GM12864 (cell line): ENCODE measurements at regions not wholly inside any gene's neighbourhood (a gene's known extent, or its start where the extent isn't known, plus 50 kb on each side); places are given as distances from the start of the nearest gene placed in this dataset.
A peak's percentile ranks its signal among the peaks of the same experiment; 100 is the strongest.

Source experiments
- DNase-seq: peaks from one replicate; pipeline ENCODE4 v3.0.0-alpha.2; 2011; ENCODE audit warnings: low read depth
- H3K4me3 ChIP-seq: 2 replicates; pipeline ENCODE4 v1.5.1; 2011; ENCODE audit warnings: mild to moderate bottlenecking, low read depth, low read length, control low read depth
- TF ChIP-seq, protein P1 (sequence below): IDR thresholded peaks from 2 replicates; pipeline ENCODE4 v1.5.1; 2011; ENCODE audit warnings: low read depth, mild to moderate bottlenecking, moderate library complexity, low read length, control low read depth, inconsistent platforms; ENCODE audit errors: missing control alignments

DNA sequence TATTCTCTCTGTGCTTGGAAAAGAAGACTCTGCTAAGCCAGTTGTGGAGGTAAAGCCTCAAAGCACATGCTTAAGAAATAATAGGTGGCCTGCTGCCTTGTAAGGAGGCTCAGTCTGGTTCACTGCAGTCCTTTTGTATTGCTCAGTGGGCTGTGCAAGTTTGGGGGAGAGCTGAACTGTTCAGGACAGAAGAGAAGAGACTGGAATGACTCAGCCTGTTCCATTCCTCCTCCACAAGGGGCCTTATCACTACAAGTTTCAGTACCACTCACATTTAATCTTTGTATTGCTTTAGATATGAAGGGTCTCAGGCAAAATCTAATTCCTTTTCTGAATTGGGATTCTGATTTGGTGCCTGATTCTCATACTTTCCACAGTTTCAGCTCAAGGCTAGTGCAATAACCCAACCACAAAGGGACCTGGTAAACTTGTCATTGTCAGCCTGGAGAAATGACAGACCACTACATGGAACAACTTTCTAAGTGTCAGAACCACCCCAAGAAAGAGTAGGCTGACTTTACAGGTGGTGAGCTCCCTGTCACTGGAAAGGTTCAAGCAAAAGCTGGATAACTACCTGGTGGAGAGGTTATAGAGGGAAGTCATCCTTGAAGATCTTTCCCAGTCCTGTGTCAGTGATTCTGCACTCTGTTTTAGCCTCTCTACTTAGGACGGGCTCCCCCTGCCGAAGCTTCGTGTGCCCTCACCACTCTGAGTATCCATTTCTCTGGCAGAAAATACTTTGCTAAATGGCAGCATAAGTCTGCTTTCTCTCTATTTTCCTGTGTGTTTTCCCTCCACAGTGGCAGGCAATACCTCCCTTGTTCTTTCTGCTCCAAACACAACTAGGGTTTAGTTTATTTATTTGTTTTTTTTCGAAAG, 162.9 kb upstream of the GJB5 start:
- no peak for DNase-seq
- TF ChIP-seq, protein P1, sequence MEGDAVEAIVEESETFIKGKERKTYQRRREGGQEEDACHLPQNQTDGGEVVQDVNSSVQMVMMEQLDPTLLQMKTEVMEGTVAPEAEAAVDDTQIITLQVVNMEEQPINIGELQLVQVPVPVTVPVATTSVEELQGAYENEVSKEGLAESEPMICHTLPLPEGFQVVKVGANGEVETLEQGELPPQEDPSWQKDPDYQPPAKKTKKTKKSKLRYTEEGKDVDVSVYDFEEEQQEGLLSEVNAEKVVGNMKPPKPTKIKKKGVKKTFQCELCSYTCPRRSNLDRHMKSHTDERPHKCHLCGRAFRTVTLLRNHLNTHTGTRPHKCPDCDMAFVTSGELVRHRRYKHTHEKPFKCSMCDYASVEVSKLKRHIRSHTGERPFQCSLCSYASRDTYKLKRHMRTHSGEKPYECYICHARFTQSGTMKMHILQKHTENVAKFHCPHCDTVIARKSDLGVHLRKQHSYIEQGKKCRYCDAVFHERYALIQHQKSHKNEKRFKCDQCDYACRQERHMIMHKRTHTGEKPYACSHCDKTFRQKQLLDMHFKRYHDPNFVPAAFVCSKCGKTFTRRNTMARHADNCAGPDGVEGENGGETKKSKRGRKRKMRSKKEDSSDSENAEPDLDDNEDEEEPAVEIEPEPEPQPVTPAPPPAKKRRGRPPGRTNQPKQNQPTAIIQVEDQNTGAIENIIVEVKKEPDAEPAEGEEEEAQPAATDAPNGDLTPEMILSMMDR, result peak; percentile 67

DNA sequence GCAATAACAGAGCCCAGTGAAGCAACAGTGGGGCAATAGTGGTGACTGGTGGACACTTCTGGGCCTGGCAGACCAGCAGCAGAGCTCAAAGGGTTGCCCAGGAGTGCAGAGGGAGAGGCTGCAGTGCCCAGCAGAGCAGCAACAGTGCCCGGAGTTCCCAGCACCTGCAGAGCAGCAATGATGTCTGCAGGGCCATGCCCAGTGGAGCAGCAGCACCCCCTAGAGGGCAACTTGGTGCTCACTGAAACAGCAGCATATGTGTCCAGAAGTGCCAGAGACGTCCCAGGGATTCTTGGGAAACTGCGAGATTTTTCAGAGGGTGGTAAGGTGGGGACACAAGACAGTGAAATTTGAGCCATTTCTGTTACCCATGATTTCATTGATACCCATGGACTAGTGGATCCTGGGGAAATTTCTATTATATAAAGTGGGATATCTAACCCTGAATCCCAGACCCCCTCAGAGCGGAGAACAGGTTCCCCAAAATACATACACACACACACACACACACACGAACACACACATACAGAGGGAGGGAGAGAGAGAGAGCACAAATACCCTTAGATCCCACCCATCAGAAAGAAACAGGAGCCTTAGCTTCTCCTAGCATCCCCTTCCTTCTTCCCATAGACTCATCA, 156.9 kb upstream of the GJB5 start:
- TF ChIP-seq, protein P1, result peak; percentile 99
- peak; percentile 25 for DNase-seq
- no peak overlapping the region for H3K4me3 ChIP-seq

More for the DNA sequence above, 162.9 kb upstream of the GJB5 start:
- H3K4me3 ChIP-seq, result no peak overlapping the region

DNA sequence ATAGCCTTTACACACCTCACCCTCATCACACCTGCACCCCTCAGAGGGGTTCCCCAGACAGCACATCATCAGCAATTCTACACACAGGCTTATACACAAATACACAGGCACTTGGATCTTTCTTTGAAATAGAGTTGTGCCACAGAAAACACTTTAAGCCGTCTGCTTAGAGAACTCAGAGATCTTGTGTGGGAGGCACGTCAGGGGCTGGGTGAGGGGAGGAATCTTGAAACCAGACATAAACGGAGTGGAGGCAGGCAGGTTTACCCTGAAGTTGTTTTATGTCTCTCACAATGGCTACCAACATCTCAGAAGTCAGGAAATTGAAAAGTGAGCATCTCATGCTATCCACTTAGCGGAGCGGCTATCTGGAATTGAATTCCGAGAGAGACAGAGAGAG, 151.9 kb upstream of the GJB5 start:
- DNase-seq, result no peak
- no peak overlapping the region for H3K4me3 ChIP-seq
- TF ChIP-seq, protein P1, result no peak

DNA sequence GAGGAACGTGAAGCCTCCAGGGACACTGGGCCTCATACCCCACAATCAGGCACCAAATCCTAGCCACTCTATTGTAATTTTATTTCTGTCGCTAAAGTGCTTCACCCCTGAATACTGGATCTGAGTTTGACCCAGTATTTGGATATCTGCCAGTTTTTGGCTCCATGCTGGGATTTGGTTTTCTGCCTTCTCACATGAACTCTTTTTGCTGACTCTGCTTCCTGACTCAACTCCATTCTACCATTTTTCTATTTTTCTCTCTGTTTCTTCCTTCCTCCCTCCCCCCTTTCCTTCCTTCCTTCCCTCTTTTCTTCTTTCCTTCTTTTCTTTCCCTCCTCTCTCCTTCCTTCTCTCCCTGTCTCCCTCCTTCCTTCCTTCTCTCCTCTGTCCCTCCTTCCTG, 151.3 kb upstream of the GJB5 start:
- no peak overlapping the region for H3K4me3 ChIP-seq
- TF ChIP-seq, protein P1, result no peak
- DNase-seq, result no peak

DNA sequence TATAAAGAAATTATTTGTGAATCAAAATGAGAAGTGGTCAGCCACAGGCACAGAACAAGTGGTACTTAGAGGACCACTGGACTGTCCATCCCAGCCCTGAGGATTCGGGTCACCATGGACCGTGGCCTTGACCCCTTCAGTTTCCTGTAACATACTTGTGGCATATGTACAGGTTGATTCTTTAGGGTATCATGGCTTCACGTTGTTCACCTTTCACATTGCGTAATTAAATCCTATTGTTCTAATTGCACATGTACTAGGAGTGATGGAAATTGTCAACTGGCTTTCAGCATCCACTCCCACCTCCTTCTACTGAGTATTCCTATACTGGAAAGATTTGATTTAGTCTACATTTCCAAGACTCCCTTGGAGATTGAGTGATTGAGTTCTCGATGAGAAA, 148.3 kb upstream of the GJB5 start:
- no peak overlapping the region for H3K4me3 ChIP-seq
- DNase-seq, result no peak
- TF ChIP-seq, protein P1, result no peak

DNA sequence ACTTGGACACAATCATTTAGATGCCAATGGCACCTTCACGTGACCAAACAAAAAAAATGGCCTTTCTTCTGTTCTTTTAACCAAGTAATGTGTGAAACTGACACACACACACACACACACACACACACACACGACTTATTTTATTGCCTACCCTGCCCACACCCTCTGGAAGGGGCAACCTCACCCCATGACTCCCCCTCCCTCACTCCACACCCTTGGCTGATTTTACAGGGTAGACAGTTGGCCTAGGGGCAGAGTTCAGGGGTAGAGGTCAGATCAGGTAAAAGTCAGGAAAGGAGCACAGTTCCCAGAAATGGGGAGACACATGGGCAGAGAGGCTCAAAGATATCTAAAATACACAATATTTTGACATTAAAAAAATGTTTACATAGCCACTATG, 144.8 kb upstream of the GJB5 start:
- TF ChIP-seq, protein P1, result no peak
- DNase-seq, result no peak
- H3K4me3 ChIP-seq, result no peak overlapping the region
